Astrocyte (in vitro differentiated cells and primary cell): ENCODE measurements at regions not wholly inside any gene's neighbourhood (a gene's known extent, or its start where the extent isn't known, plus 50 kb on each side); places are given as distances from the start of the nearest gene placed in this dataset.

Source experiments
- DNase-seq: peaks from one replicate; pipeline ENCODE4 v3.0.0-alpha.2; 2010; ENCODE audit warnings: low read depth
- FAIRE-seq: peaks from 2 replicates; lab custom pipeline; 2011; peaks lifted over from hg19 to GRCh38; lab: Jason Lieb, UNC
- H2AFZ ChIP-seq: 2 replicates; pipeline ENCODE4 v1.6.0; 2012; ENCODE audit warnings: low read depth, low read length, inconsistent platforms
- H3K27ac ChIP-seq: 2 replicates; pipeline ENCODE4 v1.5.1; 2011; ENCODE audit warnings: low read depth, low read length, inconsistent platforms
- H3K27me3 ChIP-seq: 2 replicates; pipeline ENCODE4 v1.6.0; 2011; ENCODE audit warnings: low read length, inconsistent platforms; ENCODE audit not compliant: insufficient read depth
- H3K36me3 ChIP-seq: 2 replicates; pipeline ENCODE4 v1.5.1; 2011; ENCODE audit warnings: low read length, inconsistent platforms; ENCODE audit not compliant: insufficient read depth
- H3K4me1 ChIP-seq: 2 replicates; pipeline ENCODE4 v1.5.1; 2011; ENCODE audit warnings: low read length, inconsistent platforms; ENCODE audit not compliant: insufficient read depth
- H3K4me2 ChIP-seq: 2 replicates; pipeline ENCODE4 v1.6.0; 2012; ENCODE audit warnings: low read length, inconsistent platforms
- H3K4me3 ChIP-seq: 2 replicates; pipeline ENCODE4 v1.5.1; 2011; ENCODE audit warnings: low read depth, mild to moderate bottlenecking, low read length, inconsistent platforms; ENCODE audit not compliant: insufficient read depth
- H3K79me2 ChIP-seq: 2 replicates; pipeline ENCODE4 v1.6.0; 2012; ENCODE audit warnings: mild to moderate bottlenecking, low read length, inconsistent platforms; ENCODE audit not compliant: insufficient read depth
- H3K9ac ChIP-seq: 2 replicates; pipeline ENCODE4 v1.6.0; 2012; ENCODE audit warnings: mild to moderate bottlenecking, low read length, inconsistent platforms
- H3K9me3 ChIP-seq: 2 replicates; pipeline ENCODE4 v1.5.1; 2012; ENCODE audit warnings: low read depth, mild to moderate bottlenecking, low read length, inconsistent platforms; ENCODE audit not compliant: insufficient read depth
- H4K20me1 ChIP-seq: 2 replicates; pipeline ENCODE4 v1.6.0; 2012; ENCODE audit warnings: low read length, inconsistent platforms; ENCODE audit not compliant: insufficient read depth
- H3K27ac Mint-ChIP-seq: one replicate; pipeline ENCODE4 v1.8.0; 2021; ENCODE audit warnings: mild to moderate bottlenecking, mixed read lengths; ENCODE audit not compliant: unreplicated experiment
- H3K27me3 Mint-ChIP-seq: one replicate; pipeline ENCODE4 v1.8.0; 2021; ENCODE audit warnings: low read depth, mixed read lengths; ENCODE audit not compliant: unreplicated experiment
- H3K36me3 Mint-ChIP-seq: one replicate; pipeline ENCODE4 v1.8.0; 2021; ENCODE audit warnings: low read depth, mixed read lengths; ENCODE audit not compliant: unreplicated experiment
- H3K4me1 Mint-ChIP-seq: one replicate; pipeline ENCODE4 v1.8.0; 2021; ENCODE audit warnings: low read depth, mixed read lengths; ENCODE audit not compliant: unreplicated experiment
- H3K4me3 Mint-ChIP-seq: one replicate; pipeline ENCODE4 v1.8.0; 2021; ENCODE audit warnings: mild to moderate bottlenecking, moderate library complexity, mixed read lengths; ENCODE audit not compliant: unreplicated experiment
- H3K9me3 Mint-ChIP-seq: one replicate; pipeline ENCODE4 v1.8.0; 2021; ENCODE audit warnings: mild to moderate bottlenecking, mixed read lengths; ENCODE audit not compliant: unreplicated experiment
- CTCF ChIP-seq: IDR thresholded peaks from 2 replicates; pipeline ENCODE4 v1.5.1; 2011; ENCODE audit warnings: low read depth, mild to moderate bottlenecking, inconsistent platforms, low read length, moderate library complexity; ENCODE audit not compliant: insufficient read depth
- EZH2 ChIP-seq: IDR thresholded peaks from 2 replicates; pipeline ENCODE4 v1.6.1; 2012; ENCODE audit warnings: mild to moderate bottlenecking, low read length, inconsistent platforms; ENCODE audit not compliant: insufficient read depth

GRCh38 chr3:35409991-35410390 lies 229.3 kb upstream of the ARPP21 start:
- no peak overlapping the region for H3K4me3 Mint-ChIP-seq
- Histone ChIP-seq H3K79me2 (no peaks in the 10 kb centered on the region), H3K27me3 (no peaks in the 10 kb centered on the region), H3K4me1 (no peaks in the 10 kb centered on the region), H3K9ac (no peak overlapping the region), H2AFZ (no peak overlapping the region), H4K20me1 (no peaks in the 10 kb centered on the region), H3K36me3 (no peaks in the 10 kb centered on the region), H3K4me3 (no peak overlapping the region), H3K4me2 (no peak overlapping the region), H3K27ac (no peak overlapping the region), H3K9me3 (no peaks in the 10 kb centered on the region)
- no peaks in the 10 kb centered on the region for H3K27me3 Mint-ChIP-seq
- no peaks in the 10 kb centered on the region for H3K9me3 Mint-ChIP-seq
- no peaks in the 10 kb centered on the region for H3K36me3 Mint-ChIP-seq
- no peak overlapping the region for H3K27ac Mint-ChIP-seq
- no peak for DNase-seq
- no peak for TF ChIP-seq EZH2
- FAIRE-seq, result no peak
- H3K4me1 Mint-ChIP-seq, result no peaks in the 10 kb centered on the region

GRCh38 chr3:35413483-35413882 lies 225.8 kb upstream of the ARPP21 start:
- Mint-ChIP-seq H3K27ac (no peak overlapping the region), H3K36me3 (no peaks in the 10 kb centered on the region), H3K27me3 (no peaks in the 10 kb centered on the region), H3K4me1 (no peaks in the 10 kb centered on the region), H3K9me3 (no peaks in the 10 kb centered on the region), H3K4me3 (no peak overlapping the region)
- FAIRE-seq (no peak), DNase-seq (no peak)
- Histone ChIP-seq H3K79me2 (no peaks in the 10 kb centered on the region), H3K4me1 (no peaks in the 10 kb centered on the region), H3K27me3 (no peaks in the 10 kb centered on the region), H3K27ac (no peak overlapping the region), H3K4me2 (no peak overlapping the region), H3K4me3 (no peak overlapping the region), H3K36me3 (no peaks in the 10 kb centered on the region), H2AFZ (no peak overlapping the region), H3K9me3 (no peaks in the 10 kb centered on the region), H4K20me1 (no peaks in the 10 kb centered on the region), H3K9ac (no peak overlapping the region)
- TF ChIP-seq CTCF (no peak), EZH2 (no peak)

GRCh38 chr3:35417080-35417479 lies 222.2 kb upstream of the ARPP21 start:
- Histone ChIP-seq H3K4me1 (peaks cover 1% of the 10 kb centered on the region), H3K36me3 (no peaks in the 10 kb centered on the region), H3K27me3 (no peaks in the 10 kb centered on the region), H3K9ac (no peak overlapping the region), H3K4me3 (no peak overlapping the region), H2AFZ (no peak overlapping the region), H4K20me1 (no peaks in the 10 kb centered on the region), H3K27ac (no peak overlapping the region), H3K4me2 (no peak overlapping the region), H3K9me3 (no peaks in the 10 kb centered on the region), H3K79me2 (no peaks in the 10 kb centered on the region)
- H3K36me3 Mint-ChIP-seq, result no peaks in the 10 kb centered on the region
- no peak for TF ChIP-seq CTCF
- TF ChIP-seq EZH2, result no peak
- no peak overlapping the region for H3K4me3 Mint-ChIP-seq
- no peak overlapping the region for H3K27ac Mint-ChIP-seq
- H3K9me3 Mint-ChIP-seq, result no peaks in the 10 kb centered on the region
- H3K4me1 Mint-ChIP-seq, result no peaks in the 10 kb centered on the region
- H3K27me3 Mint-ChIP-seq, result no peaks in the 10 kb centered on the region
- FAIRE-seq (no peak), DNase-seq (no peak)
